ENCODE measurements at regions not wholly inside any gene's neighbourhood (a gene's known extent, or its start where the extent isn't known, plus 50 kb on each side); places are given as distances from the start of the nearest gene placed in this dataset.

DNA sequence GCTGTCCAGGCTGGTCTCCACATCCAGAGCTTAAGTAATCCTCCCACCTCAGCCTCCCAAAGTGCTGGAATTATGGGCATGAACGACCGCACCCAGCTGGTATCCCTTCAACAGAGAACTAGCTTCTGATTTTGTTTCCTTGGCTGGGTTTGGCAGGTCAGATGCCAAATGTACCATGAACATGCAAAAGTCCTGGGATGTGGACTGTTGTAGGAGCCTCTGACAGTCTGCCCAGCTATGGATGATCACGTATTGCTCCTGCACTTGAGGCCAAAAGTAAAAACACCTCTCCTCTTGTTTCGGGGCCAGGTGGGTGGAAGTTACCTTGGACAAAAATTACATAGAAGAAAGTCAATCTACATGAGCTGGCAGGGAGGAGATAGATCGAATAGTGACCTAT is 699.5 kb downstream of the TYW1 start:
- TF ChIP-seq CTCF (IDR thresholded peaks at IDR 0.05; ENCODE audit: low read depth, low read length) = no peak
- TF ChIP-seq EZH2phosphoT487 (IDR thresholded peaks at IDR 0.05; ENCODE audit: low read depth) = no peak

Measured in OCI-LY3 (cell line).